ENCODE measurements at regions not wholly inside any gene's neighbourhood (a gene's known extent, or its start where the extent isn't known, plus 50 kb on each side); places are given as distances from the start of the nearest gene placed in this dataset.

- no peak for TF ChIP-seq CTCF (IDR thresholded peaks at IDR 0.05)
- no peak for TF ChIP-seq POLR2A (IDR thresholded peaks at IDR 0.05)
These were observed 121.5 kb downstream of the PAX1 start for GRCh38 chr20:21826976-21827375.

All from body of pancreas (tissue), 4 donors.